NCI-H2029 treated with DMSO at 0.1 percent for 48 hours (cell line): ENCODE measurements at regions not wholly inside any gene's neighbourhood (a gene's known extent, or its start where the extent isn't known, plus 50 kb on each side); places are given as distances from the start of the nearest gene placed in this dataset.
"Not testable (repeated sequence)": the region's sequence is repeated elsewhere in the genome, so short reads cannot be mapped to it uniquely, and the experiment has no call there.

ENCODE experiments used
- DNase-seq: peaks from one replicate; lab custom pipeline; 2025; lab: John Stamatoyannopoulos, UW

DNA sequence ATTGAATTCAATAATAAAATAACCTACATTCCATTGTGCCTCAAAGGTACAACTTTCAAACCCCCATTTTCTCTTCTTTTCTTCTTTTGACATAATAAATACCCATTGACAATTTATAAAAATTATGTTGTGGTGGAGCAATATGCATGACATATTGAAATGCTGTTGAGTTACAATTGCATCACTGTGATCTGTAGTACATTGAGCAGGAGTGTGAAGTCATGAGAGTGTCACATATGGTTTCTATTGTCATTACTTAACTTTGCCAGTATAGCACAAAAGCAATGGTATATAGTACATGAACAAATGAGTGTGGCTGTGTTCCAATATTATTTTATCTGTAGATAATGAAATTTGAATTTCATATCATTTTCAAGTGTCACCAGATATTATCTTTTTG is 441.3 kb downstream of the GJA1 start:
- no peak for DNase-seq

DNA sequence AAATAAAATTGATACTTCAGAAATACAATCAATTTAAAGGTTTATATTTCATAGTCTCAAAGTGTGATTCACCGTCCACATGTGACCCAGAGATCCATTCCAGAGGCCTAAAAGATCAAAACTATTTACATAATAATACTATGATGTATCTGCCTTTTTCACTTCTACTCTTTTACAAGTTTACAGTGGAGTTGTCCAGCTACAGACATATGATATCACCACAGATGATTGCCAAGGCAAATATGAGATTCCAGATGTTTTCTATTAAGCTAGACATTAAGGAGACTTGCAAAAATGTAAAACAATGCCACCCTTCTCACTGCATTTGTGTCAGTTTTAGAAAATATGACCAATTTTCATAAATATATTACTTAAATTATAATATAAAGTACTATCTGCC is 443.7 kb downstream of the GJA1 start:
- no peak for DNase-seq

GRCh38 chr6:121880831-121881230 is 445.4 kb downstream of the GJA1 start:
- no peak for DNase-seq

DNA sequence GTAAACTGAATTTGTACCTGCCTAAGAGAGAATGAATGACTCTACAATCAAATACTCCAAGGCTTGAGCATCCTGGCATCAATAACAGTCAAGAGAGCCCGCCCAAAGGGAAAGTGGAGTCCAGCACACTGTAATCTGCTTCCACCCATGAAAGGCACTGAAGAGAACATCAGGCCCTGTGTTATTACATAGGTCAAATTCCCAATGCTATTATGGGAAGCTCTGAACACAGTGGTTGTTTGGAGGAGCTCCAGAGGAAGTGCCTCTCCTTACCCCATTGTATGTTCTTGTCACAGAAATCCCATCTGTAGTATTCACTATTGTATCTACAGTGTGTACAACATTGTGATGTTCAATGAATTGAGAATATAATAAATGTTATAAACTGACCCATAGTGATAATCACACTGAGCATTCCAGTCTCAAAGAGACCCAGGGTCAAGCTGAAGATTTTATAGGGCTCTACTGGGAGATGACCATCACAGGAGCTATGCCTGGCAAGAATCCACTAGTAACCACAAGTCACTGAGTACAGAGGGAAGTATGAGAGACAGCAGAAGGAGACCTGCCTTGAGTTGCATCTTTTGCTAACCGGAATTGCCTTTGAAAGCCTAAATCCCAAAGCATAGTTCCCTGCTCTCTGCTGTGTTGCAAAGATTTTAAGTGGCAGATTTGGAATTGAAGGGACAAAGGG is 446.7 kb downstream of the GJA1 start:
- DNase-seq: no peak

DNA sequence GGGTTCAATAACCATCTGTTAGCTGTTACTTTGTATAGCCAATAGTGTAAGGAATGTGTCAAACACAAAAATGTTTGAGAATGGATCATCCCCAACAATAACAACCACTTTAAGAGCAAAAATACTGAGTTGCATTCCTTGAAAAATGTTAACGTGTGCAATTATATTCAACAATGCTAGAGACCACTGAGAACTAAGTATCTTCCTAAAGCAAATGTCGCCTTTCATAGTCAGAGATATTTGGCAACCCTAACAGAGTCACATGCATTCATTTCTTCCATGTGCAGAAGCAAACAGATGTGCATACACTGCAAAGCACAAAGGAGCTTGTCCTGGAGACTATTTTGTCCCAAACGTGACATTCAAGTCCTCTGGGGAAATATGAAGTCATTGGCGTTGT is 448.6 kb downstream of the GJA1 start:
- no peak for DNase-seq

GRCh38 chr6:121884620-121885019 is 449.2 kb downstream of the GJA1 start:
- DNase-seq: no peak

DNA sequence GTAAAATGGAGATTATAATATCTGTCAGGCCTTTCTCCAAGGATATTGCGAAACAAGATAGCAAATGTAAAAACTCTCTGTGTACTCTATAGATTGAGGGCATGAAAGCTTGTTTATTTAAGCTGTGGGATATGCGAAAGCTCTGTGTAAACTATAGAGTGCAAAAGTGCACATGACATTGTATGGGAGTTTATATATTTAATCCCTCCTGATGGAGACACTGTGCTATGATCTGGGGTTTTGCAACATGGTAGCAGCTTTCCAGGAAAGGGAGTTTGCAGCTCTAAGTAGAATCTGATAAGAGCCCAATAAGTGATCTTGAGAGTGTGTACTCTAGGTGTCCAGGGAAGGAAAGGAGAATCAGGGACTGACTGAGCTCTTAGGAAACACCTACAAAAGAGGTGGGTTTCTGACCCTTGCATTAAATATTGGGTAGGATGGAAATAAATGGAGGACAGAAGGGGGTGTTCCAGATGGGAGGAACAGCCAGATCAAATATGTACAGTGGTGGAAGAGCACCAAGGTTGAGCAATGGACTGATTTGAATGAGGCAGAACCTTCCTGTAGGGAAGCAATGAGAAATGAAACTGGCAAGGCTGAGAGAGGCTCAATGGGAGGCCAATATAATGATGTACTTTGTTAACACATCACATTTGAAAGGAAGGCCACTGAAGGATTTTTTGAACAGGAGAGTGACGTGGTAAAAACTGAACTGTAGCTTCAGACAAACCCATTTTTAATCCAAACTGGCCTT is 450.1 kb downstream of the GJA1 start:
- no peak for DNase-seq

GRCh38 chr6:121886223-121886830 is 450.9 kb downstream of the GJA1 start:
- DNase-seq: no peak

DNA sequence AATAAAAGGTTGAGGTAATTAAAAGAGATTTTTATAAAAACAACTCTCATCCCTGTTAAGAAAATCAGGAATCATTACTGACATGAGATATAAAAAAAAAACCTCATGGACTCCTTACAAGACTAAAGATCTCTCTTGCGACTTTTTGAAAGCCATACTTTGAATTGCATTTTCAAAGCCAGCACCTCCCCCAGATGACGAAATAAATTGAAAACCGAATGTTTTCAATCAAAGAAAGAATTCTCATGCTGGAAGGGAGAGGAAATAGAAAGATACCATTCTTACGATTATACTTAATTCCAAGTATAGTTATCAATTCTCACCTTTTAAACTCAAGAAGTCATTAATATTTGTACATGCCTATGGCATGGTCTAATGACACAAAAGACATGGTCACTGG is 452.3 kb downstream of the GJA1 start:
- no peak for DNase-seq

- DNase-seq: no peak
These were observed 455.0 kb downstream of the GJA1 start for GRCh38 chr6:121890307-121890910.

DNA sequence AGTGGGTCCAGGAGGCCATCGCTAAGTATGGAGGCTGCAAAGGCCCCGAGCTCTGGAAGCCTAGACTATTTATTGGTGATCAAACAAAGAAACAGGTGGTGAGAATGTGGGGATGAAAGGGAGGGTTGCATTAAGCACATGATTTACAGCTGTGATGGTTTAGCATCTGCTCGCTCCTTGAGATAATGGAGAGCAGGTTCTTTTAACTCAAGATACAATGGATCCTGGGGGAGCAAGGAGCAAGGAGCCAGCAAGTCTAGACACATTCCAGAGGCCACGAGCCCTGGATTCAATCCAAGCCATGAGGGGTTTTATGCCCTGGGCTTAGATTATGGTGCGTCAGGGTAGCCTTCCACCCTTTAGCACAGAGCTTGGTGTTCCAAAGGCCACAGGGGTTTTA is 460.3 kb downstream of the GJA1 start:
- DNase-seq: not testable (repeated sequence)

GRCh38 chr6:121896363-121896762 is 460.9 kb downstream of the GJA1 start:
- no peak for DNase-seq

DNA sequence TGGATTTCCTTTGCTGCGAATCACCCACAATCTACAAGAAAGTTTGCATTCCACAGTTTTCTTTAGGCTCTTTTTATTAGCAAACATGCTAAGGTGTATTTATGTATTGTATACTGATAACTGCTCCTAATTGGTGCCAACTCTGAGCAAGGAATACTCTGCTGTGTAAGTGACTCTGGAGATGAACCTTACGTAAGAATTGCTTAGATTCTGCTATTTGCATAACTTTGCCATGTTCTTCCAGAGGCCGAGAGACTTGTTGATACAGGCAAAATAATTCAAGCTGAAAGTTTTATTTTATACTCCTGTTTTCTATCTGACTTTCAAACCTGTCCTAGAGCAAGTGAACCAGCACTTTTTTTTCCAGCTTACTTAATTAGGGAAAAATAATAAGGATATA is 461.3 kb downstream of the GJA1 start:
- no peak for DNase-seq

DNA sequence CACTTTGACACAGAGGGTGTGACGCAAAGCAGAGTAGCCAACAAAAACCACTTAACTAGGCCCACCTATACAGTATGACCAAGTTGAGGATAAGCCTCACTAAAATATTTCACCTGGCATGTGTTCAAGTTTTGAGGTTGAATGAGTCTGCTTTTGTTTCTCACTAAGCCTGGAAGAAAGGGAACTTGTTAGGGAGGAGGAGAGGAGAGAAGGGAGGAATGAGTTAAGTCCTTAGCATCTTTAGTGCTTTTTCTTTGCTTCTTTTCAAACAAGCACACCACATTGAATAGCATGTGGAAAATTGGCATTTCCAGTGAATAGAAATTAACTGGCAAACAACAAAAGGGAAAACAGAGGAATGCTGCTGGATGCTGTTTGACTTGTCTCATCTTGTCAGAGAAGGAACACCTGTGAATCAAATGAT is 461.9 kb downstream of the GJA1 start:
- DNase-seq: no peak

GRCh38 chr6:121901432-121901831 is 466.0 kb downstream of the GJA1 start:
- no peak for DNase-seq

- DNase-seq: no peak
These were observed 469.1 kb downstream of the GJA1 start for GRCh38 chr6:121904559-121904958.

GRCh38 chr6:121912905-121913304 is 477.5 kb downstream of the GJA1 start:
- DNase-seq: no peak

GRCh38 chr6:121917263-121917829 is 481.9 kb downstream of the GJA1 start:
- DNase-seq: no peak

DNA sequence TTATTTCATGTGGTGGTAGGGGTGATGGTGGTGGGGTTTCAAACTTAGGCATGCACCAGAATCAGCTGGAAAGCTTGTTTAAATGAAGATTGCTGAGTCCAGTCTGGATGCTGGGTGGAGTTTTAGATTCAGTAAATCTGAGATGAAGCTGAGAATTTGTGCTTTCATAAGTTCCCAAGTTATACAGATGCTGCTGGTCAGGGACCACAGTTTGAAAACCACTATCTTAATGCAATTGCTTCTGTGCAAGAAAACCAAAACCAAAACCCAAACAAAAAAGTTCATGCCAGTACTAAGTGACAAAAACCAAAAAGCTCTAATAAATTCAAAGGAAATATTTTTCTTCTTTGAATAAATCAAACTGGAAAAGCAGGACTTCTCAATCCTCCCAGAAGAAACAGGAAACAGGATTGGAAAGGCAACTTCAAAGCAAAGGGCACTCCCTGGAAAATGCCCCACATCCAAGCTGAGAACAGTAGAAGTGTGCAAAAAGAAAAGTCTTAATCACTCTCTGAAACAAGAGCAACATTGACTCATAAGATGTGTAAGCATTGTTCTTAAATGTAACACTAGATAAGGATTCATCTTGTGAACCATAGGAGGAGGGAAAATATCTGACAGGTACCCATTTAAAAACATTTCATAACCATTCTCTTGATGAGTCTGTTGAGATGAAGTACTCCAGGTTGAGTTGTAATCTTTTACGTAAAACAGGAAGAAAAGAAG is 481.5 kb upstream of the HSF2 start:
- DNase-seq: no peak

DNA sequence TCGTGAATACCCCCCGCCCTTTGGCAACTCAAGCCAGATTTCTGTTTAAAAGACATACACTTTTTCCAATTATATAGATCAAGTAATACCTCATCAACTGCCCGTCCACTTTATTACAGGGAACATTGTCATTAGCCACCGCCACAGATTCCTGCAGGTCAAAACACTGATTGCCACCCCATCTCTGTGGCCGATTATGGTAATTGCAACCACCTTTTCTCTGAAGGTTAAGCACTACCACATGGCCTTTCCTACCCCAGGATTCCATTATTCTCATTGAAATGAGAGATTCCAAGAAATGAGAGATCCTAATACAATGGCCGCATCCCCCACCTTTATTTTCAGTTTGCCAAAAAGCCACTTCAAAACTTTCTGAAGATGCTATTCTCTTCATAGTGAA is 478.8 kb upstream of the HSF2 start:
- no peak for DNase-seq

DNA sequence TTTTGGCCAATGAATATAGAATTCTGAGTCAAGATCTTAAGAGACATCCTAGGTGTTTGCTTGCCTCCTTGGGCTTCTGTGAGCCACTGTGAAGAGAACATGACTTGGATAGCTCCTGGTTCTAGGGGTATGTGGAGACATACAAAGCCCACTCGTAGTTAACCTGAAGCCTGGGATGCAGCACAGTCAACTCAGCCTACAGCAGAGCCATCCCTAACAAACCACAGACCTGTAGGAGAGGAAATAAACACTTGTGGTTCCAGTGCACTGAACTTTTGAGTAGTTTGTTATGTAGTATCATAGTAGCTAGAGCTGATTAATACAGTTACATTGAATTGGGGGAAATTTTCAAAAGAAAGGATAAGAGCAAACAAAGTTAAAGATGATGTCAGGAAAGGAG is 474.4 kb upstream of the HSF2 start:
- DNase-seq: no peak
